ENCODE measurements at regions not wholly inside any gene's neighbourhood (a gene's known extent, or its start where the extent isn't known, plus 50 kb on each side); places are given as distances from the start of the nearest gene placed in this dataset.

GRCh38 chr9:23153058-23153457 is 673.0 kb downstream of the ELAVL2 start:
- no peaks in the 10 kb centered on the region for H3K36me3 Mint-ChIP-seq (ENCODE audit: low read depth, unreplicated experiment)
- H3K4me3 Mint-ChIP-seq (ENCODE audit: unreplicated experiment), result no peak overlapping the region
- no peak for DNase-seq (ENCODE audit: low spot score)
- no peaks in the 10 kb centered on the region for H3K4me1 Mint-ChIP-seq (ENCODE audit: unreplicated experiment)
- H3K27ac Mint-ChIP-seq (ENCODE audit: unreplicated experiment), result no peak overlapping the region
- no peaks in the 10 kb centered on the region for H3K9me3 Mint-ChIP-seq (ENCODE audit: unreplicated experiment)
- peaks cover 1% of the 10 kb centered on the region for H3K27me3 Mint-ChIP-seq (ENCODE audit: unreplicated experiment)
- no peak for TF ChIP-seq CTCF (IDR thresholded peaks at IDR 0.05; ENCODE audit: unreplicated experiment)

DNA sequence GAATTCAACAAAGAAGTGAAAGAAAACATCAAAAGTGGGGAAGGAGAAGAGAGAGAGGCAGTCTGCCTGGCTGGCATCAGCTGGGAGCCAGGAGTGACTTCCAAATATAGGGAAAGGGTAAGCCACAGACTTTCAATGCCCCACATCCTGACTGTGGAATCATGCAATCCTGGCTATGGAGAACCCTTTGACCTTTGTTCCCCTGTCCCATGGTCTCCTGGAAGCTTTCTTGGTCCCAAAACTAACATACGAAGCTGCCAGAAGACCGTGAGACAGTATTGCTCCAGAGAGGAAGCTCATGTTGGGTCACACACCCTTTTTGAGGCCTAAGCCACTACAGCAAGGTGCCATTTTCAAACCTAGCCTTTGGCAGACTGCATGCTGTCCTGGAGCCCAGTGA is 665.5 kb downstream of the ELAVL2 start:
- Mint-ChIP-seq H3K4me3 (ENCODE audit: unreplicated experiment) (no peak overlapping the region), H3K4me1 (ENCODE audit: unreplicated experiment) (no peaks in the 10 kb centered on the region), H3K36me3 (ENCODE audit: low read depth, unreplicated experiment) (no peaks in the 10 kb centered on the region), H3K9me3 (ENCODE audit: unreplicated experiment) (no peaks in the 10 kb centered on the region), H3K27me3 (ENCODE audit: unreplicated experiment) (peaks cover 4% of the 10 kb centered on the region), H3K27ac (ENCODE audit: unreplicated experiment) (no peak overlapping the region)
- no peak for TF ChIP-seq CTCF (IDR thresholded peaks at IDR 0.05; ENCODE audit: unreplicated experiment)
- no peak for DNase-seq (ENCODE audit: low spot score)

DNA sequence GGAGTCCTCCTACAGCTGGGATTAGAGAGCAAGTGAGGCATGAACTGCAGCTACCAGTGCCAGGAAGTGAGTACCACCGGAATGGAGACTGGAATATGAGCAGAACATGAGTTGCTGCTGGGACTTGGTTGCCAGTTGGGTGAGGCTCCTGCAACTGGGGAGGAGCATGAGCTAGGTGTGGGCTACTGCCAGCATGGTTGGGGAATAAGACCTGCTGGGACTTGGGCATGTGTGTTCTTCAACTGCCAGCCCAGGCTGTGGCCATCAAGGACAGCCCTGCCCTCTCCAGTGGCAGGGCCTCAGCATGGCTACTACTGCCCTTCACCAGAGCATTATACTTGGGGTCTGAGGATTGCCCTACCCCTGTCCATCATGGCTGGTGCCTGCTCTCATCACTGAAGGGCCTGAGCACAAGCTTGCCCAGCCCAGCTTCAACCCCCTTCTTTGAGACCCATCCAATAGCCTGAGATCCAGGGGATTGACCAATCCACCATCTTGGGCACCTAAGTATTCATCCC is 665.0 kb downstream of the ELAVL2 start:
- no peak overlapping the region for H3K27ac Mint-ChIP-seq (ENCODE audit: unreplicated experiment)
- no peaks in the 10 kb centered on the region for H3K36me3 Mint-ChIP-seq (ENCODE audit: low read depth, unreplicated experiment)
- H3K4me1 Mint-ChIP-seq (ENCODE audit: unreplicated experiment), result no peaks in the 10 kb centered on the region
- no peak for DNase-seq (ENCODE audit: low spot score)
- TF ChIP-seq CTCF (IDR thresholded peaks at IDR 0.05; ENCODE audit: unreplicated experiment), result no peak
- H3K9me3 Mint-ChIP-seq (ENCODE audit: unreplicated experiment), result no peaks in the 10 kb centered on the region
- H3K4me3 Mint-ChIP-seq (ENCODE audit: unreplicated experiment), result no peak overlapping the region
- H3K27me3 Mint-ChIP-seq (ENCODE audit: unreplicated experiment), result peaks cover 4% of the 10 kb centered on the region

- no peak overlapping the region for H3K4me3 Mint-ChIP-seq (ENCODE audit: unreplicated experiment)
- no peak overlapping the region for H3K27ac Mint-ChIP-seq (ENCODE audit: unreplicated experiment)
- DNase-seq (ENCODE audit: low spot score), result no peak
- H3K36me3 Mint-ChIP-seq (ENCODE audit: low read depth, unreplicated experiment), result no peaks in the 10 kb centered on the region
- no peak for TF ChIP-seq CTCF (IDR thresholded peaks at IDR 0.05; ENCODE audit: unreplicated experiment)
- no peaks in the 10 kb centered on the region for H3K9me3 Mint-ChIP-seq (ENCODE audit: unreplicated experiment)
- H3K27me3 Mint-ChIP-seq (ENCODE audit: unreplicated experiment), result peaks cover 4% of the 10 kb centered on the region
- no peaks in the 10 kb centered on the region for H3K4me1 Mint-ChIP-seq (ENCODE audit: unreplicated experiment)
Measured at GRCh38 chr9:23162789-23163188, 663.3 kb downstream of the ELAVL2 start.

- no peak overlapping the region for H3K4me3 Mint-ChIP-seq (ENCODE audit: unreplicated experiment)
- H3K27ac Mint-ChIP-seq (ENCODE audit: unreplicated experiment), result no peak overlapping the region
- H3K36me3 Mint-ChIP-seq (ENCODE audit: low read depth, unreplicated experiment), result no peaks in the 10 kb centered on the region
- no peak for DNase-seq (ENCODE audit: low spot score)
- no peak for TF ChIP-seq CTCF (IDR thresholded peaks at IDR 0.05; ENCODE audit: unreplicated experiment)
- H3K9me3 Mint-ChIP-seq (ENCODE audit: unreplicated experiment), result no peaks in the 10 kb centered on the region
- H3K4me1 Mint-ChIP-seq (ENCODE audit: unreplicated experiment), result no peaks in the 10 kb centered on the region
- no peaks in the 10 kb centered on the region for H3K27me3 Mint-ChIP-seq (ENCODE audit: unreplicated experiment)
Measured at GRCh38 chr9:23171479-23171878, 654.6 kb downstream of the ELAVL2 start.

All from endothelial cell (in vitro differentiated cells).